ELF-1 (cell line): ENCODE measurements at regions not wholly inside any gene's neighbourhood (a gene's known extent, or its start where the extent isn't known, plus 50 kb on each side); places are given as distances from the start of the nearest gene placed in this dataset.
A peak's percentile ranks its signal among the peaks of the same experiment; 100 is the strongest.
"Not testable (repeated sequence)": the region's sequence is repeated elsewhere in the genome, so short reads cannot be mapped to it uniquely, and the experiment has no call there.

Experiments used
- DNase-seq: peaks from one replicate; pipeline ENCODE4 v3.0.0-alpha.2; 2016; ENCODE audit warnings: low read depth, low spot score

DNA sequence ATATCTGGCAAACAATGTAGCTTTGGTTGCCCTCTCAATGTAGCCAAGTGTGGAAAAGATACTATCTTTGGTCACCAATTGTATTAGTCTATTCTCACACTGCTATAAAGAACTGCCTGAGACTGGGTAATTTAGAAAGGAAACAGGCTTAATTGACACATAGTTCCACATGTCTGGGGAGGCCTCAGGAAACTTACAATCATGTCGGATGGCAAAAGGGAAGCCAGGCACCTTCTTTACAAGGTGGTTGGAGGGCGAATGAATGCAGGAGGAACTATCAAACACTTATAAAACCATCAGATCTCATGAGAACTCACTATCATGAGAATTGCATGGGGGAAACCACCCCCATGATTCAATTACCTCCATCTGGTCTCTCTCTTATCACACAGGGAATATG, 133.1 kb upstream of the TBCA start:
- DNase-seq: no peak

- no peak for DNase-seq
Measured at GRCh38 chr5:77908787-77909186, 132.6 kb upstream of the TBCA start.

- no peak for DNase-seq
Measured at GRCh38 chr5:77907786-77908185, 131.6 kb upstream of the TBCA start.

- no peak for DNase-seq
Measured at GRCh38 chr5:77906806-77907205, 130.7 kb upstream of the TBCA start.

GRCh38 chr5:77904362-77904761, 128.2 kb upstream of the TBCA start:
- no peak for DNase-seq

- no peak for DNase-seq
Measured at GRCh38 chr5:77900691-77901090, 124.6 kb upstream of the TBCA start.

DNA sequence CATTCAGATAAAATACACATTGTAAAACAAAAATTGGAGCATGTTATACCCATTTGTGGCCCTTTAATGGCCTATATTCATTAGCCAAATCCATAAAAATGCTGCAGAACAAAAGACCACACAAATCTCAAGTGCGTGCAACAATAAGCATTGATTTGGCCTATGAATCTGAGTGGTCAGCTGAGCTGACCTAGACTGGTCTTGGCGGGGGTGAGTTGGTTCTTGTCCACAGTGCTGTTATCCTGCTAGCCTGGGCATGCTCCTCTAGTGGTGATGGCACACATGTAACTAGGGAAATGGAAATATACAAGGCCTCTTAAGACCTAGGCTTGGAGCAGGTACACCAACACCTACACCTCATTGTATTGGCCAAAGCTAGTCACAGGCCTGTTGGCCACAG, 122.2 kb upstream of the TBCA start:
- no peak for DNase-seq

DNA sequence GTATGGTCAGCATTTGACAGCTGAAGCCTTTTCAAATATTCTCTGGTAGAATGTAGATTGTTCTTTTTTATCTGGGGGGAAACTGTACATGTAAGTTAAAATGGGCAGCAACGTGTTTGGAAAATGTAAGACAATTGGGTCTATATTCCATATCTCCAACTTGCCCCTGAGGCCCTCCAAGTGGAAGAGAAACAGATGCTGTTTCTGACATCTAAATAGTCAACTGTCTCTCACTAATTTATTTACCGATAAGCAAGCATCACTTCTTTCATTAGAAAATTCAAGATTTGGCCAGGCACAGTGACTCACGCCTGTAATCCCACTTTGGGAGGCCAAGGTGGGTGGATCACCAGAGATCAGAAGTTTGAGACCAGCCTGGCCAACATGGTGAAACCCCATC, 120.2 kb upstream of the TBCA start:
- no peak for DNase-seq

DNA sequence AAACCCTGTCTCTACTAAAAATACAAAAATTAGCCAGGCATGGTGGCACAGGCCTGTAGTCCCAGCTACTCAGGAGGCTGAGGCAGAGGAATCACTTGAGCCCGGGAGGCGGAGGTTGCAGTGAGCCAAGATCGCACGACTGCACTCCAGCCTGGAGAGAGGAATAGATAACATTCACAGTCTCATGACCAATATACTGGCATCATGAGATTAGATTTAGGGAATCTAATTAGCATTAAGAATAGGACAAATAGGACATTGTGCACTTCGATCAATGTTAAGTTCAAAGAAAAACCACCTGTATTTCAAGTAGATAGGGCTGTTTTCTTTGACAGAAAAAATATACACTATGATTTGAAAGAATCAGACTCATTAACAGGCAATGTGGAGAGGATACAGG, 118.0 kb upstream of the TBCA start:
- DNase-seq: not testable (repeated sequence)

DNA sequence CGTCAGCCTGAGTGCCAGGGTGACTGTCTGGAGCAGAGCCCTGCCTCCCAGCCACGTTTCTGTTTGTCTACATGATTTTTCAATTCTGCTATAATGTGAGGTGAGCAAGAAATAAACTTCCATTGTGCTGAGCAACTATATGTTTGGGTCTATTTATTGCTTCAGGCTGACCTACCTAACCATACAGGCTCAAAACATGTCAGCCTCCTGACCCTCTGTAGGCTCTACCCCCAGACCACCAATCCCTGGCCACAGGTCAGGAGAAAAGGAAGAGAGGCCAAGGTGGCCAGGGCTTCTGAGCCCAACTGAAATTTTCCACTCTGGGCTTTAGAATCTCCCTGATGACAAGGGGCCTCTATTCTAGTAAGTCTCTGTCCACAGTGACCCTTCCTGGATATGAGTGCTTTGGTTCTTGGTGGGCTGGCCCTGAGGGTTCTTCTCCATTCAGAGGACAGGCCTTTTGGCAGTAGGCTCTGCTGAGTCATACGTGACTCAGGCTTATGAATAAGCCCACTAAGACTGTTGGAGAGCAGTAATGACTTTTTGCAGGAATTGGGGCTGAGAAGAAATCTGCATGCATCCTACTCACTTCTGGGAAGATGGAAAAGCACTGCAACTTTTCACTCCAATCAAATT, 117.2 kb upstream of the TBCA start:
- DNase-seq: peak; percentile 50

GRCh38 chr5:77892061-77893010, 116.2 kb upstream of the TBCA start:
- no peak for DNase-seq

GRCh38 chr5:77885519-77885918, 109.4 kb upstream of the TBCA start:
- no peak for DNase-seq

DNA sequence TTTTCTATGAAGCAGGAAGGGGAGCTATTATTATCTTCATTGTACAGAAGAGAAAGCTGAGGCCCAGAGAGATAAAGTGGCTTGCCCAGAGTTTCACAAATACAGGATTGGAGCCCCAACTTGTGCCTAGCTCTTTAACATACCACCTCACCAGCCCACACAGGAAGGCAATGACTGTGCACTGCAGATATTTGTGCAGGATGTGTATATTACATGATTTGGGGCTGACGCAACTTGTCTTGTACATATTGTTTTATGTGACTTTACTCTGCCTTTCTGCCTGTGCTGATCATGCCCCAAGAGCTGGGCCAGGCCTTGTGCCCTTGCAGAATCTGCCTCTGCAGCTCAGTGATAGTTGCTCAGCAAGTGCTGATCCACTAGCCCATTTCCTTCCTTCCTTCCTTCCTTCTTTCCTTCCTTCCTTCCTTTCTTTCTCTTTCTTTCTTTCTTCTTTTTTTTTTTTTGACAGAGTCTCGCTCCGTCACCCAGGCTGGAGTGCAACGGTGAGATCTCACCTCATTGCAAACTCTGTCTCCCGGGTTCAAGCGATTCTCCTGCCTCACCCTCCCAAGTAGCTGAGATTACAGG, 106.6 kb upstream of the TBCA start:
- no peak for DNase-seq

DNA sequence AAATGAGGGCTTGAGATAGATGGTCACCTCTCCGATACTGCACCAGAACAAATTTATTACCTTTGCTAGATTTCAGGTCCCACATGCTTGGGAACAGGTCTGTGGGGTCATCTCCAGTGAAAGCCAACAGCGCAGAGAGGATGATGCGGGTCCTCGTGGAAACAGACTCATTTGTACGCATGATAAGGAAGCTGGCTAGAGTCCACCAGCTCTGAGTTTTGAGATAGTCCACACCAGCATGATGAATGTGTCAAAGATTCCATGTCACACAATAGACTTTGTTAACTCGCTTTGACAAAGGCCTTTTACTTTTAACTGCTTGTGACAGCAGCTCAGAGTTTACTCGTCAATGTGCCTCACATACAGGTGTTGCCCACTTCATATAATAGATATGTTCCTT, 105.4 kb upstream of the TBCA start:
- DNase-seq: no peak

GRCh38 chr5:77877516-77878355, 101.6 kb upstream of the TBCA start:
- DNase-seq: no peak

DNA sequence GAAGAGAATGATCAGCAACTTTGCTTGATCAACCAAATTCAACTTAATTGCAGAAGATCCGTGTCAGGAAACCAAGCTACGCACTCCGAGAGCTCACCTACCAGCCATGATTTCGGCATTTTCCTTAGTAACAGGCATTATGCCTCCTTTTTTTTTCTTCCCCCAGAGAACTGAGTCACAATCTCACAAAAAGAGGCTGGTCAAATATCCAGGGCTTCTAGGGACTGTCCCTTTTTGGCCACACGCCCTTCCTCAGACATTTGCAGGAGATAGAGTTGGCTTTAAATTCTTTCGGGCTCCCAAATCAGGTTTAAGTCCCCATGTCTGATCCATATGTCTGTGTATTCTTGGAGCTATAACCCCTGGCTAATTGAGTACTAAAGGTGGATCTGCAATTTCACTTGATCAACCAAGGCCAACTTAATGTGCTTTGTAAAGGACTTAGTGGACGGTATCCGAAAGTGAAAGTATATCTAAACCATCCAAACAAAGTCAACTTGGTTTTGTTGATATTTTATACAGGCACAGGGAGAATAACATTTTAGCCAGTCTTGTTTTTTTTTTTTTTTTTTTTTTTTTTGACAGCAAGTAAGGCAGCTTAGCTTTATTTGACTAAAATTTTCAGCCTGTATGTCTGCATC, 100.8 kb upstream of the TBCA start:
- no peak for DNase-seq

DNA sequence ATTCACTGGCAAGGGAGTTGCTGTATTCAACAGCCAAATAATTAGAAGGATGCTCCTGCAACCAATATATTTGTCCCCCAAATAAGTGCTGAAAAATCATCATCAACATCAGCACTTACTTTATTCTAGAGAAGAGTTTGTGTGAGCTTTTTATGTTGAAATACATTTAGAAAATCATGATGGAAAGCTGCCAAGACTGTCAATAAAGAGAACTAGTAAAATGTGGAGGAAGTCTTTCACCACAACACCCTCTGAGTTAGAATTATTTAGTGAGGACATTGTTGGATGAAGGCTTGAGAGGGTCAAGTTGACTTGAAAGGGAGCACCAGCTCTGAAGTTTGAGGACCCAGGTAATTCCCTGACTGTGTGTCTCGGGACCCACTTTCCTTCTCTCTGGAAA, 100.2 kb upstream of the TBCA start:
- DNase-seq: no peak

DNA sequence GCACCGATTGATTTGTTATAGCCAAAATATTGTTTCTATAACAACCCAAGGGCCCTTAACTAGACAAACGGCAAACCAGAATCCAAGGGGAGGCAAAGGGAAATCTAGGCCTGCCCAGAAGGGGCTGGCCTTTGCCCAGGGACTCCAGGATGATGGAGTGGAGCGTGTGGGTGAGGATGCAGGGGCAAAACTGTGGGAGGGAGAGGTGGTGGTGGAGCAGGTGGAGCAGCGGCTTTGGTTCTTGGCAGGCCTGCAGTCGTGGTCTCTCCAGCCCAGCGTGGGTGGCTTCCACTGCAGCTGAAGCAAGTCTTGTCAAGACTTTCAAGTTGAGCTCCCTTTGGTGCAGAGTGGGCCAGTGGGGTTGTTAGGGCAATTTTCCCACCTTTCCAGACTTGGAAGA, 98.6 kb upstream of the TBCA start:
- DNase-seq: no peak

DNA sequence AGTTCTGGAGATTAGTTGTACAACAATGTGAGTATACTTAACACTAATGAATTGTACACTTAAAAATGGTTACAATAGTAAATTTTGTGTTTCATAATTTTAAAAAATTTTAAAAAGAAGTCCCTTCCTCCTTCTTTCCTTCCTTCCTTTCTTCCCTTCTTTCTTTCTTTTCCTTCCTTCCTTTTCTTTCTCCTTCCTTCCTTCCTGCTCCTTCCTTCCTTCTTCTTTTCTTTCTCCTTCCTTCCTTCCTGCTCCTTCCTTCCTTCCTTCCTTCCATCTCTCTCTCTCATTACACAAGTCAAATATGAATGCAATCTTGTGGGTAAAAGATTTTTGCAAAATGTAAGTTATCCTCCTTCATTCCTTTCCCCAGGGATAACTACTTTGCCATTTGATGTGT, 97.1 kb upstream of the TBCA start:
- no peak for DNase-seq

GRCh38 chr5:77871946-77872345, 95.8 kb upstream of the TBCA start:
- peak; percentile 37 for DNase-seq

DNA sequence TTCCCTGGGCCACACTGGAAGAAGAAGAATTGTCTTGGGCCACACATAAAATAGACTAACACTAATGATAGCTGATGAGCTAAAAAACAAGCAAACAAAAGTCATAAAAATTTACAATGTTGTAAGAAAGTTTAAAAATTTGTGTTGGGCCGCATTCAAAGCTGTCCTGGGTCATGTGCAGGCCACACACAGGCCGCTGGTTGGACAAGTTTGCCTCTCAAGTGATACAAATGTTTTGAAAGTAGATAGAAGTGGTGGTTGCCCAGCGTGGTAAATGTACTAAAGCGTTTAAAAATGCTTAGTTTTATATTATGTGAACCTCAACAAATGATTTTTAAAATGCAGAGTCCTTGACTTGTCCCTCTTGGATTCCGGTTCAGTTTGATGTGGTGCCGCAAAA, 94.9 kb upstream of the TBCA start:
- no peak for DNase-seq
